SU-DHL-6 (cell line): ENCODE measurements at regions not wholly inside any gene's neighbourhood (a gene's known extent, or its start where the extent isn't known, plus 50 kb on each side); places are given as distances from the start of the nearest gene placed in this dataset.

Experiments
- CTCF ChIP-seq: fragments of 200-600 bp; sonication (generic); IDR thresholded peaks from one replicate; pipeline ENCODE4 v1.5.1; 2017; ENCODE audit warnings: antibody characterized with exemption, mild to moderate bottlenecking, low read length, moderate library complexity; ENCODE audit not compliant: insufficient read depth, poor library complexity, severe bottlenecking
- EZH2phosphoT487 ChIP-seq: fragments of 200-600 bp; sonication (generic), shearing (Covaris generic); conservative IDR thresholded peaks from 2 replicates; pipeline ENCODE4 v1.6.1; 2018; ENCODE audit warnings: mild to moderate bottlenecking, antibody characterized with exemption, low read length, moderate library complexity, mixed read lengths

GRCh38 chr16:73848993-73849392 lies 447.6 kb upstream of the PSMD7 start:
- TF ChIP-seq CTCF (no peak), EZH2phosphoT487 (no peak)
